K562 (cell line): ENCODE measurements at regions not wholly inside any gene's neighbourhood (a gene's known extent, or its start where the extent isn't known, plus 50 kb on each side); places are given as distances from the start of the nearest gene placed in this dataset.

Source experiments
- CHD1 ChIP-seq: fragments of 200-600 bp; sonication (generic); IDR thresholded peaks from one replicate; pipeline ENCODE4 v1.6.1; 2012; ENCODE audit warnings: mild to moderate bottlenecking, moderate library complexity, low read length, inconsistent platforms
- KHSRP ChIP-seq: fragments of 450-650 bp; IDR thresholded peaks from 2 replicates; pipeline ENCODE4 v1.6.1; 2017
- NR3C1 ChIP-seq: sonication (generic); formaldehyde crosslinking; IDR thresholded peaks from 2 replicates; pipeline ENCODE4 v1.8.1; 2022; ENCODE audit warnings: missing genetic modification reagents

DNA sequence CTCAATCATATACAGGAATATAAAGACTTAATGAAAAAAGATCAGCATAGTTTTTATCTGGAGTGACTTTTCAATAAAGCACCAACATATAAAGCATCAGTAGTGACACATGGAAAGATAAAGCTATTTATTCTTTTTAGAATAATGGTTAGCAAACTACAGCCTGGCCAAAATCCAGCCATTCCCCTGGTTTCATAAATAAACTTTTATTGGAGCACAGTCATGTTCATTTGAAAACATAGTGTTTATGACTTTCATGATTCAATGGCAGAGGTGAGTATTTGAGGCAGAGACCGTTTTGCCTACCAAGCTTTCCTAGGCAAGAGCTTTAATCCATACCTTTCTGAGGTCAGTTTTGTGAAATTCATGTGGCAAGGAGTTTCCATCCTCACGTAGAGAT is 153.5 kb downstream of the RPS12 start:
- TF ChIP-seq CHD1 (no peak), NR3C1 (CRISPR knock-in tag) (no peak), KHSRP (no peak)
